ENCODE measurements at regions not wholly inside any gene's neighbourhood (a gene's known extent, or its start where the extent isn't known, plus 50 kb on each side); places are given as distances from the start of the nearest gene placed in this dataset.

DNA sequence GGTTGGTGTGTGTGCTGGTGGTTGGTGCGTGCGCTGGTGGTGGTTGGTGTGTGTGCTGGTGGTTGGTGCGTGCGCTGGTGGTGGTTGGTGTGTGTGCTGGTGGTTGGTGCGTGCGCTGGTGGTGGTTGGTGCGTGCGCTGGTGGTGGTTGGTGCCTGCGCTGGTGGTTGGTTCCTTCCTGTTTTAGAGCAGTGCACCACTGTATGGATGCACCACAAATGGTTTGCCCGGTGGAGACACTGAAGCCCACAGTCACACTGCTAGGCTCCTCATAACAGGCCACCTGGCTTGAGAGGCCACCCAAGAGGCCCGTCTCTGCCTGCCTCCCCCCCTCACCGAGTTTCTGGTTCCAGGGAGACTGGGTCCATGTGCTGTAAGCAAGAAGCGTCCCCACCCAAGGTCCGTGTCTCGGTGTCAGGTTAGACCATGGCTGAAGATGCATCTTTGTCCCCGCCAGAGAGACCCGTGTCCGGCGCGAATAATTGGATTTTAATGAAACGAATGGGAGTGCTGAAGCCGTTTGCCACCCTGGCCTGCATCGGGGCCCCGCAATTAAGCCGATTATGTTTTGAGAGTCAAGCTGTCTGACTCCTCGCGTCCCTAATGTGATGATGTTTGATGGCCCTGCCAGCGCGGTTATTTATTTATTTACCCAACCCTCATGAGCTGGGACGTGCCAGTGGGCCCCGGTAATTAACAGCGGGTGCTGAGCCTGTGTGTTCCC is 161.3 kb upstream of the GSE1 start:
- peaks cover 29% of the 10 kb centered on the region for H3K27me3 ChIP-seq (ENCODE audit: control insufficient read depth, insufficient read depth, low read length)
- TF ChIP-seq, protein P1, sequence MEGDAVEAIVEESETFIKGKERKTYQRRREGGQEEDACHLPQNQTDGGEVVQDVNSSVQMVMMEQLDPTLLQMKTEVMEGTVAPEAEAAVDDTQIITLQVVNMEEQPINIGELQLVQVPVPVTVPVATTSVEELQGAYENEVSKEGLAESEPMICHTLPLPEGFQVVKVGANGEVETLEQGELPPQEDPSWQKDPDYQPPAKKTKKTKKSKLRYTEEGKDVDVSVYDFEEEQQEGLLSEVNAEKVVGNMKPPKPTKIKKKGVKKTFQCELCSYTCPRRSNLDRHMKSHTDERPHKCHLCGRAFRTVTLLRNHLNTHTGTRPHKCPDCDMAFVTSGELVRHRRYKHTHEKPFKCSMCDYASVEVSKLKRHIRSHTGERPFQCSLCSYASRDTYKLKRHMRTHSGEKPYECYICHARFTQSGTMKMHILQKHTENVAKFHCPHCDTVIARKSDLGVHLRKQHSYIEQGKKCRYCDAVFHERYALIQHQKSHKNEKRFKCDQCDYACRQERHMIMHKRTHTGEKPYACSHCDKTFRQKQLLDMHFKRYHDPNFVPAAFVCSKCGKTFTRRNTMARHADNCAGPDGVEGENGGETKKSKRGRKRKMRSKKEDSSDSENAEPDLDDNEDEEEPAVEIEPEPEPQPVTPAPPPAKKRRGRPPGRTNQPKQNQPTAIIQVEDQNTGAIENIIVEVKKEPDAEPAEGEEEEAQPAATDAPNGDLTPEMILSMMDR (IDR thresholded peaks at IDR 0.05; ENCODE audit: insufficient read depth, low read length, severe bottlenecking) = no peak
- H3K36me3 ChIP-seq (ENCODE audit: control insufficient read depth, insufficient read depth, low read length) = no peaks in the 10 kb centered on the region
- FAIRE-seq (no peak), DNase-seq (ENCODE audit: low read depth) (no peak)
- no peak overlapping the region for H3K4me3 ChIP-seq (ENCODE audit: low read depth, low read length)

DNA sequence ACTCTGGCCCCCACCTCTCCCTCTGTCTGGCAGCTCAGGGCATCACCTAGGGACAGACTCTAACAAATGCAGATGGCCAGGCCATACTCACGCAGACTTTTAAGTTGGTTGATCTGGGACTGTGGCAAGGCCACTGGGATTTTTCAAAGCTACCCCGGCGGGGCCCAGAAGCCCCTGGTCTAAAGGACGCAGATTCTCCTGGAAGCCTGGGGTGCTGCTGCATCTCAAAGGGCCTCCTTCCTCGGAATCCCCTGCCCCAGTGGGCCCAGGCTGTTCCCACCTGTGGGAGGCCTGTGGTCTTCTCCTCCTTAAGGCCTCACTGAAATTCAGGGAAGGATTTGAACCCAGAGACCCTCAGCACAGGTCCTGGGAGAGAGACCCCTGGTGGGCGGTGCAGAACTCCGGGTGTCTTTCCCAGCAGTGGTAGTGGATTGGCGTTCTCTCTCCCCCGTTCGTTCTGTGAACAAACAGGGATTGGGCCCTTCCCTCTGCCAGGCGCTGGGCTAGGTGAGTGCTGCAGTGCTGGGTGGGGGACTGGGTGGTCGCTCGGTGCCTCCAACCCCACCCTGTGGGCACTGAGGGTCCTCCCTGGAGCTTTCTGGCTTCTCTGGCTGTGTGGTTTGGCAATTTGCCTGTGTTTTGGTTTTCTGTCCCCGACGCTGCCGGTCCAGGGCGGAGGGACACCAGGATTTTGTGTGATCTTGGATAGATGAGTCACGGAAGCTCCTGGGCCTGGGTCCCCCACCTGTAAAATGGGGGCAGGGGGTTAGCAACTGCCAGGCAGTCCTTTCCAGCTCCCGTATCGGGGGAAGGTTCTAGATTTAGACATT is 160.5 kb upstream of the GSE1 start:
- TF ChIP-seq, protein P1 (IDR thresholded peaks at IDR 0.05; ENCODE audit: insufficient read depth, low read length, severe bottlenecking) = no peak
- no peaks in the 10 kb centered on the region for H3K36me3 ChIP-seq (ENCODE audit: control insufficient read depth, insufficient read depth, low read length)
- DNase-seq (ENCODE audit: low read depth) (no peak), FAIRE-seq (no peak)
- H3K4me3 ChIP-seq (ENCODE audit: low read depth, low read length) = no peak overlapping the region
- peaks cover 22% of the 10 kb centered on the region for H3K27me3 ChIP-seq (ENCODE audit: control insufficient read depth, insufficient read depth, low read length)

- H3K4me3 ChIP-seq (ENCODE audit: low read depth, low read length) = no peak overlapping the region
- H3K27me3 ChIP-seq (ENCODE audit: control insufficient read depth, insufficient read depth, low read length) = peaks cover 16% of the 10 kb centered on the region
- DNase-seq (ENCODE audit: low read depth) (no peak), FAIRE-seq (no peak)
- no peaks in the 10 kb centered on the region for H3K36me3 ChIP-seq (ENCODE audit: control insufficient read depth, insufficient read depth, low read length)
- TF ChIP-seq, protein P1 (IDR thresholded peaks at IDR 0.05; ENCODE audit: insufficient read depth, low read length, severe bottlenecking) = no peak
Observed at GRCh38 chr16:85453194-85453678, 159.9 kb upstream of the GSE1 start.

- DNase-seq (ENCODE audit: low read depth) (no peak), FAIRE-seq (no peak)
- Histone ChIP-seq H3K4me3 (ENCODE audit: low read depth, low read length) (no peak overlapping the region), H3K36me3 (ENCODE audit: control insufficient read depth, insufficient read depth, low read length) (no peaks in the 10 kb centered on the region), H3K27me3 (ENCODE audit: control insufficient read depth, insufficient read depth, low read length) (peaks cover 15% of the 10 kb centered on the region)
- TF ChIP-seq, protein P1 (IDR thresholded peaks at IDR 0.05; ENCODE audit: insufficient read depth, low read length, severe bottlenecking) = no peak
Observed at GRCh38 chr16:85453703-85454102, 159.4 kb upstream of the GSE1 start.

GRCh38 chr16:85454171-85454872 is 158.8 kb upstream of the GSE1 start:
- Histone ChIP-seq H3K36me3 (ENCODE audit: control insufficient read depth, insufficient read depth, low read length) (no peaks in the 10 kb centered on the region), H3K27me3 (ENCODE audit: control insufficient read depth, insufficient read depth, low read length) (peaks cover 16% of the 10 kb centered on the region), H3K4me3 (ENCODE audit: low read depth, low read length) (no peak overlapping the region)
- FAIRE-seq (no peak), DNase-seq (ENCODE audit: low read depth) (no peak)
- TF ChIP-seq, protein P1 (IDR thresholded peaks at IDR 0.05; ENCODE audit: insufficient read depth, low read length, severe bottlenecking) = no peak

Measured in bronchial epithelial cell (primary cell).